Type B pancreatic cell (in vitro differentiated cells): ENCODE measurements at regions not wholly inside any gene's neighbourhood (a gene's known extent, or its start where the extent isn't known, plus 50 kb on each side); places are given as distances from the start of the nearest gene placed in this dataset.

Experiments used
- DNase-seq: peaks from one replicate; pipeline ENCODE4 v3.0.0; 2021; ENCODE audit warnings: mixed read lengths; ENCODE audit not compliant: unreplicated experiment; ENCODE audit errors: extremely low spot score
- H3K27ac Mint-ChIP-seq: 2 replicates; pipeline ENCODE4 v1.8.0; 2021; ENCODE audit warnings: mild to moderate bottlenecking, mixed read lengths
- H3K27me3 Mint-ChIP-seq: 2 replicates; pipeline ENCODE4 v1.8.0; 2021; ENCODE audit warnings: mixed read lengths
- H3K36me3 Mint-ChIP-seq: 2 replicates; pipeline ENCODE4 v1.8.0; 2021; ENCODE audit warnings: mixed read lengths
- H3K4me1 Mint-ChIP-seq: one replicate; pipeline ENCODE4 v1.8.0; 2021; ENCODE audit warnings: mixed read lengths; ENCODE audit not compliant: unreplicated experiment
- H3K4me3 Mint-ChIP-seq: 2 replicates; pipeline ENCODE4 v1.8.0; 2021; ENCODE audit warnings: mild to moderate bottlenecking, mixed read lengths
- H3K9me3 Mint-ChIP-seq: 2 replicates; pipeline ENCODE4 v1.8.0; 2021; ENCODE audit warnings: mixed read lengths
- CTCF ChIP-seq: fragments of 200-600 bp; sonication (generic); conservative IDR thresholded peaks from 2 replicates; pipeline ENCODE4 v1.5.0; 2021; ENCODE audit warnings: antibody characterized with exemption, mild to moderate bottlenecking

GRCh38 chr15:96181873-96182301 is 148.6 kb upstream of the NR2F2 start:
- no peak for DNase-seq
- no peak for TF ChIP-seq CTCF
- Mint-ChIP-seq H3K27me3 (no peaks in the 10 kb centered on the region), H3K4me3 (no peak overlapping the region), H3K9me3 (peaks cover 11% of the 10 kb centered on the region), H3K27ac (no peak overlapping the region), H3K4me1 (peaks cover 77% of the 10 kb centered on the region), H3K36me3 (peaks cover 10% of the 10 kb centered on the region)

- TF ChIP-seq CTCF, result no peak
- Mint-ChIP-seq H3K27ac (peak overlapping the region; percentile 64), H3K36me3 (peaks cover 3% of the 10 kb centered on the region), H3K27me3 (no peaks in the 10 kb centered on the region), H3K9me3 (peaks cover 4% of the 10 kb centered on the region), H3K4me1 (peaks cover 77% of the 10 kb centered on the region), H3K4me3 (no peak overlapping the region)
- no peak for DNase-seq
These were observed 147.6 kb upstream of the NR2F2 start for GRCh38 chr15:96182736-96183513.

GRCh38 chr15:96183514-96183850 is 147.0 kb upstream of the NR2F2 start:
- H3K27ac Mint-ChIP-seq, result peak overlapping the region; percentile 64
- no peak for TF ChIP-seq CTCF
- peaks cover 79% of the 10 kb centered on the region for H3K4me1 Mint-ChIP-seq
- peak overlapping the region; percentile 9 for H3K4me3 Mint-ChIP-seq
- no peak for DNase-seq
- H3K27me3 Mint-ChIP-seq, result no peaks in the 10 kb centered on the region
- H3K36me3 Mint-ChIP-seq, result peaks cover 3% of the 10 kb centered on the region
- peaks cover under 1% of the 10 kb centered on the region for H3K9me3 Mint-ChIP-seq

GRCh38 chr15:96183867-96184266 is 146.6 kb upstream of the NR2F2 start:
- TF ChIP-seq CTCF, result no peak
- peak overlapping the region; percentile 9 for H3K4me3 Mint-ChIP-seq
- peaks cover 77% of the 10 kb centered on the region for H3K4me1 Mint-ChIP-seq
- no peak for DNase-seq
- H3K27ac Mint-ChIP-seq, result peak overlapping the region; percentile 64
- no peaks in the 10 kb centered on the region for H3K27me3 Mint-ChIP-seq
- no peaks in the 10 kb centered on the region for H3K9me3 Mint-ChIP-seq
- H3K36me3 Mint-ChIP-seq, result peaks cover 3% of the 10 kb centered on the region

- Mint-ChIP-seq H3K4me3 (peak overlapping the region; percentile 9), H3K27me3 (no peaks in the 10 kb centered on the region), H3K27ac (peak overlapping the region; percentile 64), H3K9me3 (no peaks in the 10 kb centered on the region), H3K36me3 (peaks cover 3% of the 10 kb centered on the region), H3K4me1 (peaks cover 77% of the 10 kb centered on the region)
- no peak for TF ChIP-seq CTCF
- DNase-seq, result no peak
These were observed 146.2 kb upstream of the NR2F2 start for GRCh38 chr15:96184297-96184696.
